Right lung (tissue), 2 donors: ENCODE measurements at regions not wholly inside any gene's neighbourhood (a gene's known extent, or its start where the extent isn't known, plus 50 kb on each side); places are given as distances from the start of the nearest gene placed in this dataset.
"Not testable (repeated sequence)": the region's sequence is repeated elsewhere in the genome, so short reads cannot be mapped to it uniquely, and the experiment has no call there.

Experiments used
- DNase-seq, 2 donors: peaks; one replicate each; pipeline ENCODE4 v3.0.0-alpha.2; 2013

DNA sequence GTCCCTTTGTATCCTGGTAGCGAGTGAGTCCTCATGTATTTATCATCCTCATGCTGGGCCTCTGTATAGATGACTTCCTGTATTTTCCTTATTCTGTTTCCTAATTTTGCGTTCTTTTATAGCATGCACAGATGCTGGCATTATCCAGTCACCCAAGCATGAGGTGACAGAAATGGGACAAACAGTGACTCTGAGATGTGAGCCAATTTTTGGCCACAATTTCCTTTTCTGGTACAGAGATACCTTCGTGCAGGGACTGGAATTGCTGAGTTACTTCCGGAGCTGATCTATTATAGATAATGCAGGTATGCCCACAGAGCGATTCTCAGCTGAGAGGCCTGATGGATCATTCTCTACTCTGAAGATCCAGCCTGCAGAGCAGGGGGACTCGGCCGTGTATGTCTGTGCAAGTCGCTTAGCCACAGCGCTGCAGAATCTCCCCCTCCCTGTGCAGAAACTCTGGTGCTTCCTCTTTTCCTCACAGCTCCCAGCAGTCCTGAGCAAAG is 183.1 kb upstream of the PRSS58 start:
- no peak for DNase-seq

DNA sequence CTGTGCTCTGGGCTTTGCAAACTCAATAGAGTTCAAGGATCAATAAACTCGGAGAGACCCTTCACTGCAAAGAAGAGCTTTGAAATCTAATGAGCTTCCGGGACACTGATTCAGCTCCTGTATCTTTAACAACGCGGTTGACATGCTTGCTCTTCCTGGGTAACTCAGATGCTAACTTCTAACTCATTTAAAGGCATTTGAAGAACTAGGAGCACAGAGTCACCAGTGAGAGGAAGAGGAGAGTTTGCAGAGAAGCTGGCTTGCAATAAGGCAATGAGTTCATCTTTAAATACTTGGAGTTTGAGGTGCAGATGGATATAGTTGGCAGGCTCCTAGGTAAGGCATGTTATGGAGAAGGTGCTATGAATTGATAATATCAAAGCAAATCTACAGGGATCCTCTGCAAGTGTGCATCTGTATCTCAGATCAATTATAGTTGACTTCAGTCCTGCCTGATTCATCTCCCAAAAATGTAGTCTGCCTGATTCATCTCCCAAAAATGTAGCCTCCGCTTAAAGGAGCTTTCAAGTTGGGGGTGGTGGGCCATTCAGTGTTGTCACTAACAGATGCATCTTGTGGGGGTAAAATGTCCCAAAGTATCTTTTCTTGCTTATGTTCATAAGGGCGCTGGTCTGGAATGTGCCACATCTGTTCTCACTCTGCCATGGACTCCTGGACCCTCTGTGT is 182.5 kb upstream of the PRSS58 start:
- no peak for DNase-seq

DNA sequence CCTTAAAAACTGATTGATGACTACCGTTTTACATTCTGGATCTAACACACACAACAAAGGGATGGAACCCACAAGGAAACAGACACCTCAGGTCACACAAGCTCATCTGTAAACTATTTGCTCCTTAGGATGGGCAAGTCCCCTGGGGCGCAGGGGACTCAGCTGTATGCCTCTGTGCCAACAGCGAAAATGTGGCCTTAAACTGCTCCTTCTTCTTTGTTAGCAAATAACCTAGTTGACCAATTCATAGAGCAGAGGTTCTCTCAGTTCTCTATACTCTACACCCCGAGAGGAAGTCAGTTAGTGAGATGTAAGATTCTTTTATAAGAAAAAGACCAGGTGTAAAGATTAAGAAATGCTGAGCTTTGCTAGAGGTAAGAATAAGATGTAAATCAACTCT is 181.9 kb upstream of the PRSS58 start:
- DNase-seq, result no peak

DNA sequence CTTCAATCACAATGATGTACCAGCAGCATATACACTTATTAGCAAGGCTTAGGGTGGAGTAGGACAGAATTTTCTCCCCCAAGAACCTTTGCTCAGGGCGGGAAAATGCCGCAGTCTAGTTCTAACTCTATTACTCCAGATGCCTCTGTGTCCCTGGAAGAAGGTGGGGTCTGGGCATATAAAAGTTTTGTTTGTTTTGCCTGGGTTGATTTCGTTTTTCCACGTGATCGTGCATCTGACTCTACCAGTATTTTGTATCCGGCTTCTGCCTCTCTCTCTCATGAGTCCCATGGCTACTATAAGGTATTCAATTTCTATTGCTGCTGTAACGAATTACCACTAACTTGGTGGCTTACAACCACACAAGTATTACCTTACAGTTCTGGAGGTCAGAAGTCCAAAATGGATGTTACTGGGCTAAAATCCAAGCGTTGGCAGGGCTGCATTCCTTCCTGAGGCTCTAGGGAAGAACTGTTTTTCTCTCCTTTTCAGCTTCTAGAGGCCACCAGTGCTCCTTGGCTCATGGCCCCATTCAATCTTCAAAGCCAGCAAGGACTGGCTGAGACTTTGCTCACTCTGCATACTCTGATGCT is 181.2 kb upstream of the PRSS58 start:
- no peak for DNase-seq

DNA sequence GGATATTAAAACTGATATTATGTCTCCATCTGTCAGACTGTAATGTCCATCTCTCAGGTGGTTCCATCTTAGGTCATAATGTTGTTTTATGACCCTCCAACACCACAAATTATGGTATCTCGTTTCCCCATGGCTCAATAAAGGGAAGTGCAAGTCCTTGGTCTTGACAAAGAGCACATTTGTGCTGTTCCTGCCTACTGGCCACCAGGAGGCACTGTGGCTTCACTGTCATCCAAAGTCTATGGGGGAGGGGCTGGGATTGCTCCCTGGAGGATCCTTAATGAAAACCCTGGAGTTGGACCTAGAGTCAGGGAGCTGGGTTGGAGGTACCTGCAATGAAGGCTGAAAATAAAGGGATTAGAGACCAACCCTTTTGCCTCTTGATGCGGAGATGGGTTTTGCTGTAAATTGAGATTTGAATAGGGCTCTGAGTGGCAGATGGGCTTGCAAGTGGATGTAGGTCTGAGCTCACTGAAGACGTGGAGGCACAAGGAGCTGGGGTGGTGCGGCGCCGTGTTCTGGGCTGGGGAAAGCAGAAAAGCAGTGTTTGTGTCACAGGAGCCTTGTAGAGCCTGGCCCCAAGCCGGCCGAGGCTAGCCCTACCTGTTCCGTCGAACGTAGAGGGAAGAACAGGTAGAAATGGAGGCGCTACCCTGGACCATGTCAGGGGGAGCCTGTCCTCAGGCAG is 180.5 kb upstream of the PRSS58 start:
- DNase-seq, result no peak

DNA sequence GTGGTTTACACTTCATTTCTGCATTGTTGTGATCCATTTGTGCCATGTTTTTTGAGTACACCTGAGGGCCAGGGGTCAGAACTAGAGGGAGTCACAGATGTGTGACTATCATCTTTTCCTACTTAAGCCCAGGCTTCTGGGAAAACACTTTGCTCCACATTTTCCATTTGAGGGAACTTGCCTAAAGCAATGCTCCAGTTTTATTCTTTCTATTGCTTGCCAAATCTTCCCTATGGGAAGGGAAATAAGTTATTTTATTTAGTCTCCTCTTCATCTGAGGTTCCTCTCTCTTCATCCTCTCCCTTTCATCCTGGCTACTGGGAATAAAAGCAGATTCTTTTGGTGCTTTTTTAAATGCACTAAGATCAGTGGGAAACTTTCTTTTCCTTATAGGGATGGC is 179.9 kb upstream of the PRSS58 start:
- no peak for DNase-seq

DNA sequence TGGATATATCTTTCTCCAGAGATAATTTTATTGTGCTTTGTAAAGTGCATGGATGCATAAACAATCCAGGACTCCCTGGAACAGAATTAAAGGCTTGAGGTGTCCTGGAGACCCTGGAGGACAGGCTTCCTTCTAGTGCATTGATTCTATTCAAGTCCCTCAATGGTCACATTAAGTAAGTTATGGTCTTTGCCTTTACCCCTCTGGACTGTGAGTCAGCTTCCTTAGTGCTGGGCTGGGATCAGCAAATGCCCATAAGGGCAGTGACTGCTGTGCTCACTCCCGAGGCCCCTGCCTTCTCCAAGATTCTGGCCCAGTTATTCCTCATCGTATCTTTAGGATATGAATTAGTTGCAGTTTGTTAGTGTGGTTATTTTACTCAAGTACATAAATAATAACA is 178.7 kb upstream of the PRSS58 start:
- DNase-seq, result no peak

DNA sequence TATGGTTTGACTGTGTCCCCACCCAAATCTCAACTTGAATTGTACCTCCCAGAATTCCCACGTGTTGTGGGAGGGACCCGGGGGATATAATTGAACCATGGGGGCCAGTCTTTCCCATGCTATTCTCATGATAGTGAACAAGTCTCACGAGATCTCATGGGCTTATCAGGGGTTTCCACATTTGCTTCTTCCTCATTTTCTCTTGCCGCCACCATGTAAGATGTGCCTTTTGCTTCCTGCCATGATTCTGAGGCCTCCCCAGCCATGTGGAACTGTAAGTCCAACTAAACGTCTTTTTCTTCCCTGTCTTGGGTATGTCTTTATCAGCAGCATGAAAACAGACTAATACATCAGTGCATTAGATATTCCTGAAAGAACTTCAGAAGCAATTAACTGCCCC is 177.7 kb upstream of the PRSS58 start:
- not testable (repeated sequence) for DNase-seq

DNA sequence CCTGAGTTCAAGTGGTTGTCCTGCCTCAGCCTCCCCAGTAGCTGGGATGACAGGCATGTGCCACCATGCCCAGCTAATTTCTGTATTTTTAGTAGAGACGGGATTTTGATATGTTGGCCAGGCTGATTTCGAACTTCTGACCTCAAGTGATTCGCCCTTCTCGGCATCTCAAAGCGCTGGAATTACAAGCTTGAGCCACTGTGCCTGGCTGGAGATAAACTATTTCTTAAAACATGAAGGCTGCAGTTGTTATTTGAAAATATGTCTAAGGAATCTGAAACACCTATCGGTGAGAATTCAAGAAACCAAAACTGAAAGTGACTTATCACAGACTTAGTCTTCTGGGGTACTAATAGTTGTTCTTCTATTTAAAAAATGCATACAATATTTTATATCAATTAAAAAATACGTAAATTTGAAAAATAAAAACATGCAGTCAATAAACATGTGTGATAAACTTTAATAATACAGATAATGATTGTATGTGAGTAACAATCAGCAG is 176.9 kb upstream of the PRSS58 start:
- DNase-seq, result no peak

DNA sequence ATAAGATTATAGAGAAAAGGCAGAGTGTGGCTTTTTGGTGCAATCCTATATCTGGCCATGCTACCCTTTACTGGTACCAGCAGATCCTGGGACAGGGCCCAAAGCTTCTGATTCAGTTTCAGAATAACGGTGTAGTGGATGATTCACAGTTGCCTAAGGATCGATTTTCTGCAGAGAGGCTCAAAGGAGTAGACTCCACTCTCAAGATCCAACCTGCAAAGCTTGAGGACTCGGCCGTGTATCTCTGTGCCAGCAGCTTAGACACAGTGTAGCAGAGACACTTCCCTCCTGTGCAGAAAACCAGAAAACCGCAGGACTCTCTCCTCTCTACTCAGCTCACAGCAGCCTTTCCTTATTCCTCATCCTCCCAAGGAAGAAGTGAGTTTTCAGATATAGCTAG is 176.3 kb upstream of the PRSS58 start:
- DNase-seq, result not testable (repeated sequence)

DNA sequence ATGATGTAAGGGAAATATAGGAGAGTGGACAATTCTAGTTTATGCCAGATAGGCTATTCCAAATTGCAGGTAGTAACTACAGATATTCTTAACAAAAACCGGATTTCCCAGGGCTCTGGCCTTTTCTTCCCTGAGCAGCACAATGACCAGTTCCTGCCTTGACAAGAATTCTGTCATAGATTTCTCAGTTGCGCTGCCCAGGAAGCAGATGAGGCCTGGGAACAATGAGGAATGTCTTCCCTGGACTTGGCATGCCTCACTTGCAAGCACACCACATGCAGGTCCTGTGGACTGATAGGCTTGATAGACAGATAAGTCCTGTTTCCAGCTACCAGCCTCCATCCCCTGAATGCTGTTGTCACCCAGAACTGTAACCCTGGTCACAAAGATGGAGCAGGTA is 174.5 kb upstream of the PRSS58 start:
- DNase-seq, result no peak

DNA sequence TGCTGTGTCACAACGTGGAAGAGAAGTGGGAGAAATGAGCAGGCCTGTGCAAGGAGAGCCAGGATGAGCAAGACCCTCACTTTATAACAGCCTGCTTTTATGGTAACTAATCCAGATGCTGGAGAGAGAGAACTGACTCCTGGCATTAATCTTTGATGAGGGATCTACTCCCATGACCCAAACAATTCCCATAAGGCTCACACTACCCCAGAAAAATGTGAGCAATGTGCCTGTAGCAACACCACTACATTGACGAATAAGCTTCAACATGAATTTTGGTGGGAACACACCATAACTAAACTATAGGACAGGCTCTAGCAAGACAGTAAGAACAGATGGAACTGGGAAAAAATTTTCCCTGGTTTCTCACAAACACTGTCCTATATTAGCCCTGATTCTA is 173.6 kb upstream of the PRSS58 start:
- DNase-seq, result no peak

DNA sequence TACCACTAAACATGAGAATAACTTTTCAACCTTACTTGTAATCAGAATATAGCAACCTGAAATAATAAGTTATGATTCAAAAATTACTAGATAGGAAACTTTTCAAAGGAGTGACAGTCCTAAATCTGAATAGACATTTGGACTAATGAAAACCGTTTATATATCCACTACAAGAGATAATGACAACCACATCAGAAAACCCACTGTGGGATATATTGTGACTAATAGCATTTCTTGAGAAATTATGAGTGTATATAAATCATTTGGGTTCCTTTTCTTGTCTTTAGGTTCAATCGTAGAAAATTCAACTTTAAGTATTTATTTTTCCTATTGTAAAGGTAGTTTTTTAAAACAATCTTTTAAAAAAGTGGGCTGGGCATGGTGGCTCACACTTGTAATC is 170.2 kb upstream of the PRSS58 start:
- no peak for DNase-seq

DNA sequence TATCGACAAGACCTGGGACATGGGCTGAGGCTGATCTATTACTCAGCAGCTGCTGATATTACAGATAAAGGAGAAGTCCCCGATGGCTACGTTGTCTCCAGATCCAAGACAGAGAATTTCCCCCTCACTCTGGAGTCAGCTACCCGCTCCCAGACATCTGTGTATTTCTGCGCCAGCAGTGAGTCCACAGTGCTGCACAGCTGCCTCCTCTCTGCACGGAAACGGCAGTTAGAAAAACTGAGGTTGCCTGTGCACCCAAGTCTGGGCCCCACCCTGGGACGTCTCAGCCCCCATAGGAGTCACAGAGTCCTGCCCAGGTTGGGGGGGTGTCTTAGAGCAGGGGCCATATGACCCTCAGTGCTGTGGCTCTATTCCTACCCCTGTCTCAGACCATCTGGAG is 167.4 kb upstream of the PRSS58 start:
- DNase-seq, result no peak

DNA sequence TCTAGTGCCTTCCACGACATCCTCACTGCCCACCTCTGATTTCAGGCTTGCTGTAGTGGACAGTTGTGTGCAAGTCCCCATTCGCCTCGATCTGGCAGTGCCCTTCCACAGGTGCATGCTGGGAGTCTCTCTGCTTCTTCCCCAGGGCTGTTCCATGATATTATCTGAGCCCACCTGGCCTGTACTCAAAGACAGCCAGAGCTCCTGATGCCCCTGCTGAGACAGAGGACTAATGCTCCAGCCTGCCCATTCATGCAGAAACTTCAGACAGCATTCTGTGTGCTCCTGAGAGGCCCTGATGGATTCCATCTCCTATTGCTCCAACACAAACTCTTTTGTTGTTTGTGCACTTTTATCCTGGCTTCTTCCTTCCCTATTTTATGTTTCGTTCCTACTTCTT is 164.8 kb upstream of the PRSS58 start:
- DNase-seq, result no peak

DNA sequence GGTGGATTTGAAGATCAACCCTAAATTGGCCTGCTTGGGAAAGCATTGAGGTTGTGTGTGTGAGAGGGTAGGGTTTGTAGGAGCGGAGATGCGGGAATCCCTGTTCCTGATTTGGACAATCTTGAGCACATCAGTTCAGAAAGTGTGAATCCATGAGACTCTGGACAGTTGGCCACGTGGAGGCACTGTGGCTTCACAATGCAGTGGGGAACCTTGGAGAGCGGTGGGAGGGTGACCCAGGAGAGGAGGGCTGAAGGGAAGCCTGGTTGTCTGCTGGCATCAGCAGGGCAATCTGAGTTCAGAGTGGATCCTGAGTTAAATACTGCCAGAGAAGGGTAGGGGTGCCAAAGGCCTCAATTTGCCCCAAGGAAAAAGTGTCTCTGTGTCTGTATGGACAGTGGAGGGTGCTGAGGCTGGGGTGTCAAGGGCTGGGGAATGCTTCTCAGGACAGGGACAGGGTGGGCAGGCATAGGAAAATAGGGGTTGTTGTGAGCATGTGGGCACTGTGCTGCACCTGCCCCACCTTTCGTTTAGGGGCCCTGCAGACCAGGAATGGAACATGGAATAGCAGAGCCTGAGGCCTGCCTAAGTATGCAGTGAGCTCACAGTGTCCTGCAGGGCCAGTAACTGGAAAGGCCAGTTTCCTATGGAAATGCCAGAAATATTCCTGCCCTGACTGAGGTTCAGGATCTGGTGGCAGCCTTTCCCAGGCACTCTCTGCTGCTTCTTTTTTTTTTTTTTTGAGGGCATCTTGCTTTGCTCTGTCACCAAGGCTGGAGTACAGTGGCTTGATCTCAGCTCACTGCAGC is 162.9 kb upstream of the PRSS58 start:
- DNase-seq, result no peak

DNA sequence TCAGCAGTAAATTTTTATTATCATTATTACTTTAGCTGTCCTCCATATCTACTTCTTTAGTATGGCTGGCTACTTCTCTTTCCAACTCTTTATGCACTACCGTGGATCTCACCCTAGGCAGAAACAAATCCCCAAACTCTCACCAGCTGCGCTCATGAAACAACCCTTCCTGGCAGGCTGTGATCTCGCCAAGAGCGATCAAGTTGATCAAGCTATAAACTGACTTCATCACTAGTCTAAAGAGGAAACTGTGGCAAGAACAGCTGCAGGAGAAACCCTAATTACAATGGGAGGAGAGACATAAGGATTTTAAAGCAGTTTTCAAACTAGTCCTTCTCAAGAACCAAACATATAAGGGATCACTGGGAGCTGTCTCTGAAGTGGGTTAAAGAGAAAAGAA is 160.5 kb upstream of the PRSS58 start:
- no peak for DNase-seq

DNA sequence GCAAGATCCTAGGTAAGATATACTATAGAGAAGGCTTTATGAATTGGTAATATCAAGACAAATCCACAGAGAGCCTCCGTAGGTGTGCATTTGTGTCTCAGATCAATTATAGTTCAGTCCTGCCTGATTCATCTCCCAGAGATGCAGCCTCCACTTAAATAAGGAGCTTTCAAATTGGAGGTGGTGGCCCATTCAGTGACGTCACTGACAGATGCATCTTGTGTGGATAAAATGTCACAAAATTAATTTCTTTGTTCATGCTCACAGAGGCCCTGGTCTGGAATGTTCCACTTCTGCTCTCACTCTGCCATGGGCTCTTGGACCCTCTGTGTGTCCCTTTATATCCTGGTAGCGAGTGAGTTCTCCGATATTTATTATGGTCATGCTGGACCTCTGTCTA is 157.1 kb upstream of the PRSS58 start:
- DNase-seq, result no peak

DNA sequence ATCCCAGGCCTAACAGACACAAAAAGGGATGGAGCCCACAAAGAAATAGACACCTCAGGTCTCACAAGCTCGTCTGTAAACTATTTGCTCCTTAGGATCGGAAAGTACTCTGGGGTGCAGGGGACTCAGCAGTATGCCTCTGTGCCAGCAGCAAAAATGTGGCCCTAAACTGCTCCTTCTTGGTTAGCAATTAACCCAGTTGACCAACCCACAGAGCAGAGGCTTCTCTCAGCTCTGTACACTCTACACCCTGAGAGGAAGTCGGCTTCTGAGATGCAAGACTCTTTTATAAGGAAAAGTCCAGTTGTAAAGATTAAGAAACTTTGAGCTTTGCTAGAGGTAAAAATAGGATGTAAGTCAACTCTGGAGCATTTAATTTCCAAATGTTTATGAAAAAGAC is 156.3 kb upstream of the PRSS58 start:
- no peak for DNase-seq

DNA sequence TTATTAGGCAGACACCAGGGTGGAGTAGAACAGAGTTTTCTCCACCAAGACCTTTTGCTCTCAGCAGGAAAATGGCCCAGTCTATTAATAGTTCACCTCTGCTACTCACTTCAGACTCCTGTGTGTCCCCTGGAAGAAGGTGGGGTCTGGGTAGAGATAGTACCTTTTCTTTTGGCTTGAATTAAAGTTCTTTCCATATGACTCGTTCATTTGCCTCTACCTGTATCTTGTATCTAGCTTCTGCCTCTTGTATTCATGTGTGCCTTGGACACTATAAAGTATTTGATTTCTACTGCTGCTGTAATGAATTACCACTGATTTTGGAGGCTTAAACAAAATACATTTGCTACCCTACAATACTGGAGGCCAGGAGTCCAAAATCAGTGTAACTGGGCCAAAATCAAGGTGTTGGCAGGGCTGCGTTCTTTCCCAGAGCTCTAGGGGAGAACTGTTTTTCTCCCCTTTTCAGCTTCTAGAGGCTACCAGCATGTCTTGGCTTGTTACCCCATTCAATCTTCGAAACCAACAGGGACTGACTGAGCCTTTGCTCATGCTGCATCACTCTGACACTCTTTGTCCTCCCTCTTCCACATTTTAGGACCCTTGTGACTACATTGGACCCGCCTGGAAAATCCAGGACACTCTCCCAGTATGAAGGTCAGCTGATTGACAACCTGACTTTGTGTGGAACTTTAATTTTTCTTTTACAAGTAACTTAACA is 155.6 kb upstream of the PRSS58 start:
- no peak for DNase-seq

DNA sequence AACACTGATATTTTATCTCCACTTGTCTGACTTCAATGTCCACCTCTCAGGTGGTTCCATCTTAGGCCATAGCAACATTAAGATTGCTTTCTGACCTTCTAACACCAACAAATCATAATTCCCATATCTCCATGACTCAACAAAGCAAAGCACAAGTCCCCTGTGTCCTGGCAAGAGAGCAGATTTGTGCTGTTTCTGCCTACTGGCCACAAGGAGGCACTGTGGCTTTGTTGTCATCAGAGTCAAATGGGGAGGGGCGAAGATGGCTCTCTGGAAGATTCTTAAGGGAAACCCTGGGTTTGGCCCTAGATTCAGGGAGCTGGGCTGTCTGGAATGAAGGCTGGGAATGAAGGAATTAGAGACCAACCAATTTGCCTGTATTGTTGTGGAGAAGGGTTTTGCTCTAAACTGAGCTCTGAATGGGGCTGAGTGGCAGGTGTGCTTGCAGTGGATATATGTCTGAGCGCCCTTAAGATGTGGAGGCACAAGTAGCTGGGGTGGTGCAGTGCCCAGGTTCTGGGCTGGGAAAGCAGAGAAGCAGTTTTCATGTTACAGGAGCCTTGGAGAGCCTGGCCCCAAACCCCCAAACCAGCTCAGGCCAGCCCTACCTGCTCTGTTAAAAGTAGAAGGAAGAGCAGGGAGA is 154.8 kb upstream of the PRSS58 start:
- no peak for DNase-seq
